ENCODE measurements at regions not wholly inside any gene's neighbourhood (a gene's known extent, or its start where the extent isn't known, plus 50 kb on each side); places are given as distances from the start of the nearest gene placed in this dataset.
"Not testable (repeated sequence)": the region's sequence is repeated elsewhere in the genome, so short reads cannot be mapped to it uniquely, and the experiment has no call there.

- Histone ChIP-seq H3K4me3 (no peak overlapping the region), H3K27ac (no peak overlapping the region), H3K4me1 (no peaks in the 10 kb centered on the region), H3K27me3 (no peaks in the 10 kb centered on the region), H3K36me3 (no peaks in the 10 kb centered on the region), H3K9me3 (peaks cover 0 to 12% of the 10 kb centered on the region in 2 donors)
- TF ChIP-seq CTCF (IDR thresholded peaks at IDR 0.05): no peak
- no peak for DNase-seq (ENCODE audit: low spot score)
These were observed 176.8 kb upstream of the GLRA2 start for GRCh38 chrX:14352511-14352910.

GRCh38 chrX:14351611-14352303, 177.6 kb upstream of the GLRA2 start:
- no peak for TF ChIP-seq CTCF (IDR thresholded peaks at IDR 0.05)
- Histone ChIP-seq H3K27ac (no peak overlapping the region), H3K9me3 (peaks cover 0 to 12% of the 10 kb centered on the region in 2 donors), H3K4me3 (no peak overlapping the region), H3K27me3 (no peaks in the 10 kb centered on the region), H3K4me1 (no peaks in the 10 kb centered on the region), H3K36me3 (no peaks in the 10 kb centered on the region)
- DNase-seq (ENCODE audit: low spot score): no peak

DNA sequence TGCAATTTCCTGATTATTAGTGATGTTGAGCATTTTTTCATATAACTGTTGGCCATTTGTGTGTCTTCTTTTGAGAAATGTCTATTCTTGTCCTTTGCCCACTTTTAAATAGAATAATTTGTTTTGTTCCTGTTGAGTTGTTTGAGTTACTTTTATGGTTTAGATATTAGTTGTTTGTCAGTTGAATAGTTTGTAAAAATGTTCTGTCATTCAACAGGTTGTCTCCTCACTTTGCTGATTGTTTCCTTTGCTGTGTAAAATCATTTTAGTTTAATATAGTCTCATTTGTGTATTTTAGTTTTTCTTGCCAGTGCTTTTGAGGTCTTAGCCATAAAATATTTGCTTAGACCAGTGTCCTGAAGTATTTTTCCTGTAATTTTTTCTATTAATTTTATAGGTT, 181.8 kb upstream of the GLRA2 start:
- no peak for DNase-seq (ENCODE audit: low spot score)
- Histone ChIP-seq H3K9me3 (peaks cover 0 to 16% of the 10 kb centered on the region in 2 donors), H3K36me3 (no peaks in the 10 kb centered on the region), H3K27me3 (no peaks in the 10 kb centered on the region), H3K4me1 (no peaks in the 10 kb centered on the region), H3K27ac (no peak overlapping the region), H3K4me3 (no peak overlapping the region)
- no peak for TF ChIP-seq CTCF (IDR thresholded peaks at IDR 0.05)

DNA sequence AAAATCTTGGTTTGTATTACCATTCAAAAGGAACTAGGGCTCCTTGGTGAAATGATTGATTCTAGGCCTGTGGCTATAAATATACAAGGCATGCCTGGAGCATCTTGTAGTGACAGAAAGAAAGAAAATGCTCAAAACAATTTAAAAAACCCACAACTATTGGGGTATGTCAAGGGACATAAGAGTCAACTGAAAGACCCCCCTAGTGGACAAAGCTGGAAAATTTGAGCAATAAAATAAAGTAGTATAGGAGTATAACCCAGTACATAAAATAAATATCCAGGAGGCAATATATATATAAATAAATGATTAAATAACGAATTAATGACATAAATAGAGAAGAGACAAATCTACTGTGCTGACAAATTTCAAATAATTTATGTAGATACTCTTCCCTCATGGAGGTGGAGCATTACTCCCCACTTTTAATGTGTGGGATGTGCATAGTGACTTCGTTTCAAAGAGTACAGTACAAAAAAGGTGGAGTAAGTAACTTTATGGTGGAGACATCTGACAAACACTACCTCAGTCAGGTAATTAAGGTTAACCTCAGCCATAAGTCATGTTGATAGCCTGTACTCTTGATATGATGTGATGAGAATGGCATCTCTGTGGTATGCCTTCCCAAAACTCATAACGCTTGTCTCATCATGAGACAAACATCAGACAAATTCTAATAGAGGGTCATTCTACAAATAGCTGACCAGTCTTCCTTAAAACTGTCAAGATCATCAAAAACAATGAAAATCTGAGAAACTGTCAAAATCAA, 185.0 kb upstream of the GLRA2 start:
- Histone ChIP-seq H3K27me3 (no peaks in the 10 kb centered on the region), H3K4me1 (no peaks in the 10 kb centered on the region), H3K4me3 (no peak overlapping the region), H3K9me3 (peaks cover 0 to 8% of the 10 kb centered on the region in 2 donors), H3K27ac (no peak overlapping the region), H3K36me3 (no peaks in the 10 kb centered on the region)
- no peak for TF ChIP-seq CTCF (IDR thresholded peaks at IDR 0.05)
- DNase-seq (ENCODE audit: low spot score): no peak

GRCh38 chrX:14309431-14309830, 219.9 kb upstream of the GLRA2 start:
- Histone ChIP-seq H3K4me1 (no peaks in the 10 kb centered on the region), H3K27me3 (no peaks in the 10 kb centered on the region), H3K9me3 (peaks cover 0 to 4% of the 10 kb centered on the region in 2 donors), H3K4me3 (no peak overlapping the region), H3K36me3 (no peaks in the 10 kb centered on the region), H3K27ac (no peak overlapping the region)
- no peak for TF ChIP-seq CTCF (IDR thresholded peaks at IDR 0.05)
- DNase-seq (ENCODE audit: low spot score): no peak

DNA sequence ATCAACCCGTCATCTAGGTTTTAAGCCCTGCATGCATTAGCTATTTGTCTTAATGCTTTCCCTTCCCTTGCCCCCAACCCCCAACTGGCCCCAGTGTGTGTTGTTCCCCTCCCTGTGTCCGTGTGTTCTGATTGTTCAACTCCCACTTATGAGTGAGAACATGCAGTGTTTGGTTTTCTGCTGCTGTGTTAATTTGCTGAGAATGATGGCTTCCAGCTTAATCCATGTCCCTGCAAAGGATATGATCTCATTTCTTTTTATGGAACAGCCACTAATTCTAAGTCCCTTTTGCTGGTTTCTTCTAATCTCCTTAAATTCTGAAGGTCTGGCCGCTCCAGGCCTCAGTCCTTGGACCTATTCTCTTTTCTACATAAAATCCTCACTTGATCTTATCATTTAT, 220.4 kb upstream of the GLRA2 start:
- not testable (repeated sequence) for H3K4me3 ChIP-seq; H3K9me3 ChIP-seq; DNase-seq (ENCODE audit: low spot score); H3K27ac ChIP-seq; H3K36me3 ChIP-seq; H3K27me3 ChIP-seq; H3K4me1 ChIP-seq
